SK-N-SH (cell line): ENCODE measurements at regions not wholly inside any gene's neighbourhood (a gene's known extent, or its start where the extent isn't known, plus 50 kb on each side); places are given as distances from the start of the nearest gene placed in this dataset.

Source experiments
- EZH2phosphoT487 ChIP-seq: fragments of 200-600 bp; sonication (generic); IDR thresholded peaks from 2 replicates; pipeline ENCODE4 v1.6.1; 2017; ENCODE audit warnings: low read depth, mixed run types, mild to moderate bottlenecking, antibody characterized with exemption, moderate library complexity, borderline replicate concordance
- NRF1 ChIP-seq: IDR thresholded peaks from 2 replicates; pipeline ENCODE4 v1.6.1; 2012; ENCODE audit warnings: low read depth, mild to moderate bottlenecking, low read length
- TCF12 ChIP-seq: IDR thresholded peaks from 2 replicates; pipeline ENCODE4 v1.4.0; 2012
- YY1 ChIP-seq: IDR thresholded peaks from 2 replicates; pipeline ENCODE4 v1.4.0; 2012; ENCODE audit warnings: low read depth, mild to moderate bottlenecking

GRCh38 chr10:88110355-88110754 lies 246.9 kb downstream of the PTEN start:
- TF ChIP-seq YY1 (no peak), EZH2phosphoT487 (no peak), NRF1 (no peak), TCF12 (no peak)
